Breast epithelium (tissue), 4 donors: ENCODE measurements at regions not wholly inside any gene's neighbourhood (a gene's known extent, or its start where the extent isn't known, plus 50 kb on each side); places are given as distances from the start of the nearest gene placed in this dataset.

Experiments used
- DNase-seq, 2 donors: peaks; one replicate each; pipeline ENCODE4 v3.0.0-alpha.2; 2019; ENCODE audit warnings: low spot score in 2 of 2
- H3K27ac ChIP-seq, 2 donors: fragments of 200-600 bp; sonication (generic) in 1 of 2; one replicate each; pipeline ENCODE4 v1.5.1; 2016 to 2019; ENCODE audit warnings: mild to moderate bottlenecking in 1 of 2
- H3K27me3 ChIP-seq, 2 donors: fragments of 200-600 bp; sonication (generic) in 1 of 2; one replicate each; pipeline versions ENCODE4 v1.5.1 to v1.6.0; 2017 to 2019; ENCODE audit warnings: control low read depth in 1 of 2, mild to moderate bottlenecking in 1 of 2
- H3K36me3 ChIP-seq: fragments of 200-600 bp; one replicate; pipeline ENCODE4 v1.5.1; 2019
- H3K4me1 ChIP-seq, 2 donors: fragments of 200-600 bp; sonication (generic); one replicate each; pipeline ENCODE4 v1.5.1; 2016 to 2019; ENCODE audit warnings: control low read depth in 1 of 2
- H3K4me3 ChIP-seq, 3 donors: fragments of 200-600 bp; sonication (generic); 1 replicate in 2 of 3; 2 replicates in 1 of 3; pipeline ENCODE4 v1.5.1; 2016 to 2019; ENCODE audit warnings: mild to moderate bottlenecking in 3 of 3, moderate library complexity in 2 of 3
- H3K9me3 ChIP-seq, 2 donors: fragments of 200-600 bp; sonication (generic) in 1 of 2; one replicate each; pipeline ENCODE4 v1.5.1; 2016 to 2019; ENCODE audit warnings: control low read depth in 1 of 2
- POLR2A ChIP-seq: fragments of 450-650 bp; IDR thresholded peaks from one replicate; pipeline ENCODE4 v1.6.1; 2016; ENCODE audit warnings: antibody characterized with exemption, mild to moderate bottlenecking, moderate library complexity
- POLR2AphosphoS5 ChIP-seq, 3 donors: sonication (generic); formaldehyde crosslinking; IDR thresholded peaks; one replicate each; pipeline ENCODE4 v1.6.1; 2017; ENCODE audit warnings: antibody characterized with exemption in 3 of 3
- intact Hi-C: fragments of 100-400 bp; cut with DNase I; formaldehyde crosslinking; loops from one replicate; pipeline ENCODE4 v1.15.1; 2023; ENCODE audit warnings: low total_unique reads
- TF ChIP-seq, protein P1 (sequence below), 3 donors: fragments of 450-650 bp; IDR thresholded peaks; one replicate each; pipeline ENCODE4 v1.5.1; 2016 to 2017; ENCODE audit warnings: antibody characterized with exemption in 3 of 3, mild to moderate bottlenecking in 3 of 3, moderate library complexity in 3 of 3

- H3K9me3 ChIP-seq, result no peaks in the 10 kb centered on the region
- H3K36me3 ChIP-seq, result no peaks in the 10 kb centered on the region
- DNase-seq, result no peak
- H3K4me1 ChIP-seq, result no peaks in the 10 kb centered on the region
- no peaks in the 10 kb centered on the region for H3K27me3 ChIP-seq
- TF ChIP-seq POLR2A (no peak), POLR2AphosphoS5 (IDR thresholded peaks at IDR 0.05) (no peak)
- TF ChIP-seq, protein P1, sequence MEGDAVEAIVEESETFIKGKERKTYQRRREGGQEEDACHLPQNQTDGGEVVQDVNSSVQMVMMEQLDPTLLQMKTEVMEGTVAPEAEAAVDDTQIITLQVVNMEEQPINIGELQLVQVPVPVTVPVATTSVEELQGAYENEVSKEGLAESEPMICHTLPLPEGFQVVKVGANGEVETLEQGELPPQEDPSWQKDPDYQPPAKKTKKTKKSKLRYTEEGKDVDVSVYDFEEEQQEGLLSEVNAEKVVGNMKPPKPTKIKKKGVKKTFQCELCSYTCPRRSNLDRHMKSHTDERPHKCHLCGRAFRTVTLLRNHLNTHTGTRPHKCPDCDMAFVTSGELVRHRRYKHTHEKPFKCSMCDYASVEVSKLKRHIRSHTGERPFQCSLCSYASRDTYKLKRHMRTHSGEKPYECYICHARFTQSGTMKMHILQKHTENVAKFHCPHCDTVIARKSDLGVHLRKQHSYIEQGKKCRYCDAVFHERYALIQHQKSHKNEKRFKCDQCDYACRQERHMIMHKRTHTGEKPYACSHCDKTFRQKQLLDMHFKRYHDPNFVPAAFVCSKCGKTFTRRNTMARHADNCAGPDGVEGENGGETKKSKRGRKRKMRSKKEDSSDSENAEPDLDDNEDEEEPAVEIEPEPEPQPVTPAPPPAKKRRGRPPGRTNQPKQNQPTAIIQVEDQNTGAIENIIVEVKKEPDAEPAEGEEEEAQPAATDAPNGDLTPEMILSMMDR (IDR thresholded peaks at IDR 0.05), result no peak
- intact Hi-C loops, result no loop called here
- no peak overlapping the region for H3K27ac ChIP-seq
- no peak overlapping the region for H3K4me3 ChIP-seq
Observed at GRCh38 chr16:48838349-48838748, 228.4 kb upstream of the N4BP1 start.

DNA sequence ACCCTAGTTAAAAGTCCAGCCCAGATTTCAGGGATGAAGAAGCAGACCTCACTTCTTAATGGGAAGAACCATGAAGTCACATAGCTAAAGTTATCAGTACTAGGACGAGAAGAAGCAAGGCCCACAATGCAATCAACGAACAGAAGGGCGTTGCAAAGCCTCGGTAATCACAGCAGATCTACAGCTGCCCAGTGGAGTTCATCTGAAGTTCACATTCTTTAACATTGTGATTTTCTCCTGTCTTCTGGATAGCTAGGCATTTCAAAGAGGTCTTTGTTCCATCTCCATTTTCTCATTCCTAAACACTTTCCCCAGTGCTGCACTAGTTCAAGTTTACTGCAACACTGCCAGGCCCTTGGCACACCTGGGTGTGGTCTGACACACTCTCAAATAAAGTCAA, 226.7 kb upstream of the N4BP1 start:
- Histone ChIP-seq H3K4me1 (no peaks in the 10 kb centered on the region), H3K36me3 (no peaks in the 10 kb centered on the region), H3K9me3 (no peaks in the 10 kb centered on the region), H3K27me3 (no peaks in the 10 kb centered on the region), H3K27ac (no peak overlapping the region), H3K4me3 (no peak overlapping the region)
- no peak for DNase-seq
- no peak for TF ChIP-seq POLR2AphosphoS5 (IDR thresholded peaks at IDR 0.05)
- TF ChIP-seq, protein P1 (IDR thresholded peaks at IDR 0.05), result no peak
- no peak for TF ChIP-seq POLR2A
- intact Hi-C loops, result no loop called here

- intact Hi-C loops, result no loop called here
- H3K36me3 ChIP-seq, result no peaks in the 10 kb centered on the region
- no peak overlapping the region for H3K4me3 ChIP-seq
- no peak overlapping the region for H3K27ac ChIP-seq
- DNase-seq, result no peak
- TF ChIP-seq, protein P1 (IDR thresholded peaks at IDR 0.05), result no peak
- TF ChIP-seq POLR2A (no peak), POLR2AphosphoS5 (IDR thresholded peaks at IDR 0.05) (no peak)
- no peaks in the 10 kb centered on the region for H3K27me3 ChIP-seq
- no peaks in the 10 kb centered on the region for H3K4me1 ChIP-seq
- no peaks in the 10 kb centered on the region for H3K9me3 ChIP-seq
Observed at GRCh38 chr16:48836067-48836466, 226.1 kb upstream of the N4BP1 start.

DNA sequence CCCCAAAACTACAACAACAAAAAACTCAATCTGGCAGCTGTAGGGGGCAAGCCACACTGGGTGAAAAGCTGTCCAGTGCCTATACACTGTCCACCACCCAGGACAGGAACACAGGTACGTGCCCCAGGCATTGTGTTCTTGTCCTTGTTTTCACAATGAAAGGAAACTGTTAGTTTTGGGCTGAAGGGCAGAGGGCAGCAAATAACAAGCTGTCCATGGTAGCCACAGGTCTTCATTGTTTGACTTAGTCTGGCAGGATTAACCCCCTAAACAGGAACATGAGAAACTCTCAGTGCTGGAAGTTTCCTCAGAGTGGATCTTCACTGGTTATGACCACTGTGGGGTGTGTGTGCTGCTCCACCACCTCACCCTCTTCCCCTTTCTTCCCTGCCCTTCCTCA, 224.6 kb upstream of the N4BP1 start:
- Histone ChIP-seq H3K9me3 (no peaks in the 10 kb centered on the region), H3K36me3 (no peaks in the 10 kb centered on the region), H3K27me3 (no peaks in the 10 kb centered on the region), H3K27ac (no peak overlapping the region), H3K4me3 (no peak overlapping the region), H3K4me1 (no peaks in the 10 kb centered on the region)
- no peak for DNase-seq
- TF ChIP-seq, protein P1 (IDR thresholded peaks at IDR 0.05), result no peak
- TF ChIP-seq POLR2A (no peak), POLR2AphosphoS5 (IDR thresholded peaks at IDR 0.05) (no peak)
- intact Hi-C loops, result no loop called here

GRCh38 chr16:48833461-48833860, 223.5 kb upstream of the N4BP1 start:
- H3K4me3 ChIP-seq, result no peak overlapping the region
- H3K9me3 ChIP-seq, result no peaks in the 10 kb centered on the region
- no peaks in the 10 kb centered on the region for H3K4me1 ChIP-seq
- DNase-seq, result no peak
- H3K27ac ChIP-seq, result no peak overlapping the region
- H3K27me3 ChIP-seq, result no peaks in the 10 kb centered on the region
- H3K36me3 ChIP-seq, result no peaks in the 10 kb centered on the region
- no peak for TF ChIP-seq POLR2A
- TF ChIP-seq POLR2AphosphoS5 (IDR thresholded peaks at IDR 0.05), result no peak
- TF ChIP-seq, protein P1 (IDR thresholded peaks at IDR 0.05), result no peak
- intact Hi-C loops, result no loop called here
